ENCODE measurements at regions not wholly inside any gene's neighbourhood (a gene's known extent, or its start where the extent isn't known, plus 50 kb on each side); places are given as distances from the start of the nearest gene placed in this dataset.

GRCh38 chr6:6910734-6911295 lies 196.9 kb upstream of the RREB1 start:
- Mint-ChIP-seq H3K27ac (no peak overlapping the region), H3K4me3 (no peak overlapping the region), H3K9me3 (no peaks in the 10 kb centered on the region), H3K36me3 (ENCODE audit: insufficient read depth in 1 of 3, low read depth in 3 of 3) (no peaks in the 10 kb centered on the region), H3K27me3 (ENCODE audit: low read depth) (peaks cover 3% of the 10 kb centered on the region), H3K4me1 (peaks cover 0 to 4% of the 10 kb centered on the region in 2 experiments; a peak in 1 of 4 replicates)
- H4K91ac ChIP-seq (ENCODE audit: insufficient read length, low read depth, low read length): no peak overlapping the region
- H3K9ac ChIP-seq (ENCODE audit: extremely low read depth, insufficient read length, low read length): no peak overlapping the region
- no peak for DNase-seq
- H3K4me2 ChIP-seq (ENCODE audit: insufficient read depth, insufficient read length, low read length): no peak overlapping the region
- H3K23me2 ChIP-seq (ENCODE audit: insufficient read length, low read depth, low read length, poor library complexity, severe bottlenecking): no peaks in the 10 kb centered on the region
- H2BK5ac ChIP-seq (ENCODE audit: insufficient read length, low read length): no peak overlapping the region
- H4K5ac ChIP-seq (ENCODE audit: insufficient read length, low read depth, low read length): no peak overlapping the region
- no peak for TF ChIP-seq CTCF (conservative IDR thresholded peaks at IDR 0.05)
- H3T11ph ChIP-seq (ENCODE audit: low read length): no peak overlapping the region
- WGBS (ENCODE audit: extremely low coverage, insufficient read length, low lambda C conversion rate): no CpG with 5 or more reads among the region's 6 CpGs
- H2BK12ac ChIP-seq (ENCODE audit: insufficient read length, low read depth, low read length): no peak overlapping the region
- no peaks in the 10 kb centered on the region for H3K4me1 ChIP-seq (ENCODE audit: insufficient read depth, low read length)
- H3K14ac ChIP-seq (ENCODE audit: insufficient read depth, low read length): no peak overlapping the region
- H2BK15ac ChIP-seq (ENCODE audit: low read depth, low read length): no peak overlapping the region
- H2BK20ac ChIP-seq (ENCODE audit: low read depth, low read length, poor library complexity, severe bottlenecking): no peak overlapping the region
- H2AFZ ChIP-seq (ENCODE audit: low read length): no peak overlapping the region
- H3K27ac ChIP-seq (ENCODE audit: insufficient read length, low read depth, low read length): no peak overlapping the region
- H4K20me1 ChIP-seq (ENCODE audit: control insufficient read depth, insufficient read depth, insufficient read length): no peaks in the 10 kb centered on the region
- no peaks in the 10 kb centered on the region for H3K27me3 ChIP-seq (ENCODE audit: insufficient read depth, low read length)
- no peaks in the 10 kb centered on the region for H3K9me3 ChIP-seq (ENCODE audit: control insufficient read depth, low read depth, low read length)
- no peak overlapping the region for H2AK5ac ChIP-seq (ENCODE audit: insufficient read length, low read length)
- H3K56ac ChIP-seq (ENCODE audit: insufficient read length, low read depth, low read length): no peak overlapping the region
- H3K79me2 ChIP-seq (ENCODE audit: insufficient read depth, low read length): no peaks in the 10 kb centered on the region
- H4K8ac ChIP-seq (replicated peaks; ENCODE audit: insufficient read length, low read depth, low read length): no peak overlapping the region
- no peaks in the 10 kb centered on the region for H3K79me1 ChIP-seq (ENCODE audit: insufficient read depth, low read depth, low read length, poor library complexity, severe bottlenecking)
- no peak overlapping the region for H3K18ac ChIP-seq (ENCODE audit: insufficient read length, low read depth, low read length)
- H3K23ac ChIP-seq (ENCODE audit: insufficient read length, low read depth, low read length): no peak overlapping the region
- no peak overlapping the region for H2BK120ac ChIP-seq (ENCODE audit: low read depth, low read length, poor library complexity, severe bottlenecking)
- no peak overlapping the region for H3K4ac ChIP-seq (ENCODE audit: low read depth, low read length)
